ENCODE measurements at regions not wholly inside any gene's neighbourhood (a gene's known extent, or its start where the extent isn't known, plus 50 kb on each side); places are given as distances from the start of the nearest gene placed in this dataset.
"Not testable (repeated sequence)": the region's sequence is repeated elsewhere in the genome, so short reads cannot be mapped to it uniquely, and the experiment has no call there.

DNA sequence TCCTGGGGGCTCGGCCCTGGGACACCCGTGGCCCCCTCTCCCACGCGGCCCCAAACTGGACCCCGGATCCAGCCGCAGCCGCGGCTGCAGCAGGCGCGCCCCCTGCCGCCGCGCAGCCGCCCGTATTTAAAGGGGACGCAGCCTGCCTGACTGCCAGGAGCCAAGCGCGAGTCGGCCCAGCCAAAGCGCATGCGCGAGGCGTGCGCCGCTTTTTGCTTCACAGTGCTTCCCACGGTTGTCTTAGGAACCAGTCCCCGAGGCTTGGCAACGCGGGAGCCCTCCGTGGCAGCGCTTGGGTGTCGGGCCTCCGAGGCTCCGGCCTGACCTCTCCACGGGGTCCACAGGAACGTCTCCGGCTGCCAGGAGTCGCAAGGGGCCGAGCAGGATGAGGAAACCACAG lies 712.8 kb downstream of the KCNJ18 start:
- CTCF ChIA-PET, result not testable (repeated sequence)

GRCh38 chr17:22409160-22409751 lies 716.9 kb downstream of the KCNJ18 start:
- H3K4me1 ChIP-seq (ENCODE audit: control insufficient read depth in 2 of 2, insufficient read depth in 2 of 2, low read length in 2 of 2), result no peaks in the 10 kb centered on the region
- Mint-ChIP-seq H3K36me3 (peaks cover 0 to 10% (median 8%) of the 10 kb centered on the region in 5 donors), H3K9me3 (peaks cover 4 to 34% (median 19%) of the 10 kb centered on the region in 11 donors), H3K27me3 (no peaks in the 10 kb centered on the region), H3K27ac (no peak overlapping the region), H3K4me3 (no peak overlapping the region), H3K4me1 (no peaks in the 10 kb centered on the region)
- H3K36me3 ChIP-seq (ENCODE audit: control insufficient read depth in 2 of 3, insufficient read depth in 3 of 3, low read length in 3 of 3), result no peaks in the 10 kb centered on the region
- no peak overlapping the region for H3K4me3 ChIP-seq (ENCODE audit: low read length)
- intact Hi-C loops (cut with micrococcal nuclease), result no loop called here
- no peak overlapping the region for H3K27ac ChIP-seq (ENCODE audit: low read depth, low read length)
- H3K27me3 ChIP-seq (ENCODE audit: control insufficient read depth in 2 of 2, insufficient read depth in 2 of 2, low read length in 2 of 2), result no peaks in the 10 kb centered on the region
- no peak for ATAC-seq
- H3K9me3 ChIP-seq (ENCODE audit: control insufficient read depth in 2 of 3, low read length in 3 of 3), result peaks cover 0 to 14% (median 0%) of the 10 kb centered on the region in 3 experiments
- ChIA-PET CTCF (no interaction called here), POLR2A (no interaction called here)
- no peak for DNase-seq

More for the DNA sequence above, 712.8 kb downstream of the KCNJ18 start:
- intact Hi-C loops (cut with micrococcal nuclease); H3K27me3 ChIP-seq (ENCODE audit: control insufficient read depth in 2 of 2, insufficient read depth in 2 of 2, low read length in 2 of 2); H3K27ac ChIP-seq (ENCODE audit: low read depth, low read length); H3K9me3 Mint-ChIP-seq; H3K27me3 Mint-ChIP-seq; H3K4me1 Mint-ChIP-seq; POLR2A ChIA-PET; H3K36me3 Mint-ChIP-seq; H3K4me3 ChIP-seq (ENCODE audit: low read length); H3K27ac Mint-ChIP-seq; H3K36me3 ChIP-seq (ENCODE audit: control insufficient read depth in 2 of 3, insufficient read depth in 3 of 3, low read length in 3 of 3); H3K9me3 ChIP-seq (ENCODE audit: control insufficient read depth in 2 of 3, low read length in 3 of 3); ATAC-seq; H3K4me3 Mint-ChIP-seq; DNase-seq; H3K4me1 ChIP-seq (ENCODE audit: control insufficient read depth in 2 of 2, insufficient read depth in 2 of 2, low read length in 2 of 2): not testable (repeated sequence)

DNA sequence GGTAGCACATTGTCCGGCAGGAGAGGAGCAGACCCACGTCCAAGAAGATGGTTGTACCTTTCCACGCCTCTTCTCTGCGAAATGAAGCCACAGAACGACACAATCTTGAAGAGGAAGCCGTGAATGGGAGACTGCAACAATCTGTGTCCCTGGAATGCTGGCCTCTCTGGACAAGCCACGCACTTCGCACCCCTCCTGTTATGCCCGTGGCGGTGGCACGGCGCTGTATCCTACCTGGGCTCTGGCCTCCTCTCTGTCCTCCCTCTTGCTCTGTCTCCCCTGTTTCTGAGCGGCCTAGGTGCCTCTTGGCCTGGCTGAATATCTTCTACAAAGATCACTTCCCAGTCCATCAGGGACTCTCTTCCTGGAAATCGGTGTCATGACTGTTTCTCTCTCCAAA lies 717.8 kb downstream of the KCNJ18 start:
- no peaks in the 10 kb centered on the region for H3K27me3 Mint-ChIP-seq
- DNase-seq (no peak), ATAC-seq (no peak)
- ChIA-PET POLR2A (no interaction called here), CTCF (no interaction called here)
- Histone ChIP-seq H3K27ac (ENCODE audit: low read depth, low read length) (no peak overlapping the region), H3K4me1 (ENCODE audit: control insufficient read depth in 2 of 2, insufficient read depth in 2 of 2, low read length in 2 of 2) (no peaks in the 10 kb centered on the region), H3K36me3 (ENCODE audit: control insufficient read depth in 2 of 3, insufficient read depth in 3 of 3, low read length in 3 of 3) (no peaks in the 10 kb centered on the region), H3K27me3 (ENCODE audit: control insufficient read depth in 2 of 2, insufficient read depth in 2 of 2, low read length in 2 of 2) (no peaks in the 10 kb centered on the region), H3K9me3 (ENCODE audit: control insufficient read depth in 2 of 3, low read length in 3 of 3) (peaks cover 0 to 14% (median 0%) of the 10 kb centered on the region in 3 experiments), H3K4me3 (ENCODE audit: low read length) (no peak overlapping the region)
- H3K4me1 Mint-ChIP-seq, result no peaks in the 10 kb centered on the region
- peaks cover 4 to 34% (median 19%) of the 10 kb centered on the region in 11 donors for H3K9me3 Mint-ChIP-seq
- intact Hi-C loops (cut with micrococcal nuclease), result no loop called here
- no peak overlapping the region for H3K27ac Mint-ChIP-seq
- H3K4me3 Mint-ChIP-seq, result peak overlapping the region in 1 of 10 donors; percentile 11
- peaks cover 0 to 10% (median 8%) of the 10 kb centered on the region in 5 donors for H3K36me3 Mint-ChIP-seq

- H3K9me3 ChIP-seq (ENCODE audit: control insufficient read depth in 2 of 3, low read length in 3 of 3), result peaks cover 0 to 14% (median 0%) of the 10 kb centered on the region in 3 experiments
- no peaks in the 10 kb centered on the region for H3K27me3 ChIP-seq (ENCODE audit: control insufficient read depth in 2 of 2, insufficient read depth in 2 of 2, low read length in 2 of 2)
- ChIA-PET POLR2A (no interaction called here), CTCF (no interaction called here)
- no peaks in the 10 kb centered on the region for H3K4me1 ChIP-seq (ENCODE audit: control insufficient read depth in 2 of 2, insufficient read depth in 2 of 2, low read length in 2 of 2)
- H3K36me3 ChIP-seq (ENCODE audit: control insufficient read depth in 2 of 3, insufficient read depth in 3 of 3, low read length in 3 of 3), result no peaks in the 10 kb centered on the region
- ATAC-seq, result no peak
- Mint-ChIP-seq H3K4me1 (no peaks in the 10 kb centered on the region), H3K27ac (no peak overlapping the region), H3K9me3 (peaks cover 9 to 43% (median 28%) of the 10 kb centered on the region in 11 donors), H3K36me3 (peaks cover 0 to 10% (median 8%) of the 10 kb centered on the region in 5 donors), H3K27me3 (no peaks in the 10 kb centered on the region), H3K4me3 (no peak overlapping the region)
- no peak overlapping the region for H3K27ac ChIP-seq (ENCODE audit: low read depth, low read length)
- no peak for DNase-seq
- intact Hi-C loops (cut with micrococcal nuclease), result no loop called here
- H3K4me3 ChIP-seq (ENCODE audit: low read length), result no peak overlapping the region
Measured at GRCh38 chr17:22411185-22411784, 719.0 kb downstream of the KCNJ18 start.

- no peaks in the 10 kb centered on the region for H3K36me3 Mint-ChIP-seq
- POLR2A ChIA-PET, result no interaction called here
- intact Hi-C loops (cut with micrococcal nuclease), result no loop called here
Measured at GRCh38 chr17:22435231-22435974, 743.1 kb downstream of the KCNJ18 start.

DNA sequence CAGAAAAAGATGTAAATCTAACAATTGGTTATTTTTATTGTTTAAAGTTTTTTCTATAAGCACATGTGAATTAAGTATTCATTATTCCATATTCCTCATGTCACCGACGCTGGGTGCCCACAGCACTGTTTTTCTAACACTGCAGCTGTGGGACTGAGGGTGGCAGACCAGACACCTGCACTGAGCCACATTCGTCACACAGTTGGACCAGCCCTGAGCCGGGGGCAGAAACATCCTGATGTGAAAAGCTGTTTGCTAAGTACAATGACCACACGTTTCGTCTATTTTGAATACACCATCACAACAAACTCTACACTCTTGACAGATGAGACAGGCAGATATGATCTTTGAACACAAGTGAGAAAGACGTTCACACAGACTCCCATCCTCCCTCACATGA lies 749.5 kb downstream of the KCNJ18 start:
- DNase-seq, result no peak
- H3K4me3 Mint-ChIP-seq, result no peak overlapping the region
- Histone ChIP-seq H3K27ac (ENCODE audit: low read depth, low read length) (no peak overlapping the region), H3K4me1 (ENCODE audit: control insufficient read depth in 2 of 2, insufficient read depth in 2 of 2, low read length in 2 of 2) (no peaks in the 10 kb centered on the region), H3K27me3 (ENCODE audit: control insufficient read depth in 2 of 2, insufficient read depth in 2 of 2, low read length in 2 of 2) (no peaks in the 10 kb centered on the region), H3K36me3 (ENCODE audit: control insufficient read depth in 2 of 3, insufficient read depth in 3 of 3, low read length in 3 of 3) (no peaks in the 10 kb centered on the region), H3K9me3 (ENCODE audit: control insufficient read depth in 2 of 3, low read length in 3 of 3) (no peaks in the 10 kb centered on the region), H3K4me3 (ENCODE audit: low read length) (no peak overlapping the region)
- no peak overlapping the region for H3K27ac Mint-ChIP-seq
- H3K4me1 Mint-ChIP-seq, result no peaks in the 10 kb centered on the region
- ATAC-seq, result no peak
- POLR2A ChIA-PET, result no interaction called here
- H3K27me3 Mint-ChIP-seq, result no peaks in the 10 kb centered on the region
- intact Hi-C loops (cut with micrococcal nuclease), result no loop called here
- peaks cover 4 to 26% (median 18%) of the 10 kb centered on the region in 11 donors for H3K9me3 Mint-ChIP-seq
- CTCF ChIA-PET, result no interaction called here
- no peaks in the 10 kb centered on the region for H3K36me3 Mint-ChIP-seq

More at GRCh38 chr17:22435231-22435974, 743.1 kb downstream of the KCNJ18 start:
- Mint-ChIP-seq H3K9me3 (peaks cover 2 to 54% (median 26%) of the 10 kb centered on the region in 11 donors), H3K4me1 (no peaks in the 10 kb centered on the region), H3K4me3 (no peak overlapping the region), H3K27me3 (no peaks in the 10 kb centered on the region), H3K27ac (no peak overlapping the region)
- Histone ChIP-seq H3K27ac (ENCODE audit: low read depth, low read length) (no peak overlapping the region), H3K9me3 (ENCODE audit: control insufficient read depth in 2 of 3, low read length in 3 of 3) (no peaks in the 10 kb centered on the region), H3K27me3 (ENCODE audit: control insufficient read depth in 2 of 2, insufficient read depth in 2 of 2, low read length in 2 of 2) (no peaks in the 10 kb centered on the region), H3K36me3 (ENCODE audit: control insufficient read depth in 2 of 3, insufficient read depth in 3 of 3, low read length in 3 of 3) (no peaks in the 10 kb centered on the region), H3K4me1 (ENCODE audit: control insufficient read depth in 2 of 2, insufficient read depth in 2 of 2, low read length in 2 of 2) (no peaks in the 10 kb centered on the region), H3K4me3 (ENCODE audit: low read length) (no peak overlapping the region)
- DNase-seq (no peak), ATAC-seq (no peak)
- CTCF ChIA-PET, result no interaction called here

- intact Hi-C loops (cut with micrococcal nuclease), result no loop called here
- Mint-ChIP-seq H3K36me3 (no peaks in the 10 kb centered on the region), H3K27me3 (no peaks in the 10 kb centered on the region), H3K9me3 (peaks cover 0 to 19% (median 11%) of the 10 kb centered on the region in 11 donors), H3K4me3 (no peak overlapping the region), H3K4me1 (no peaks in the 10 kb centered on the region), H3K27ac (no peak overlapping the region)
- H3K4me1 ChIP-seq (ENCODE audit: control insufficient read depth in 2 of 2, insufficient read depth in 2 of 2, low read length in 2 of 2), result no peaks in the 10 kb centered on the region
- no peaks in the 10 kb centered on the region for H3K27me3 ChIP-seq (ENCODE audit: control insufficient read depth in 2 of 2, insufficient read depth in 2 of 2, low read length in 2 of 2)
- ATAC-seq (no peak), DNase-seq (no peak)
- POLR2A ChIA-PET, result no interaction called here
- no peak overlapping the region for H3K4me3 ChIP-seq (ENCODE audit: low read length)
- no peak overlapping the region for H3K27ac ChIP-seq (ENCODE audit: low read depth, low read length)
- H3K9me3 ChIP-seq (ENCODE audit: control insufficient read depth in 2 of 3, low read length in 3 of 3), result no peaks in the 10 kb centered on the region
- no peaks in the 10 kb centered on the region for H3K36me3 ChIP-seq (ENCODE audit: control insufficient read depth in 2 of 3, insufficient read depth in 3 of 3, low read length in 3 of 3)
- CTCF ChIA-PET, result no interaction called here
Measured at GRCh38 chr17:22443061-22443460, 750.7 kb downstream of the KCNJ18 start.
